Choroid plexus epithelial cell (primary cell): ENCODE measurements at regions not wholly inside any gene's neighbourhood (a gene's known extent, or its start where the extent isn't known, plus 50 kb on each side); places are given as distances from the start of the nearest gene placed in this dataset.

ENCODE experiments used
- DNase-seq: peaks from one replicate; pipeline ENCODE4 v3.0.0-alpha.2; 2010; ENCODE audit warnings: low read depth
- H3K4me3 ChIP-seq: 2 replicates; pipeline ENCODE4 v1.5.1; 2011; ENCODE audit warnings: low read depth, mild to moderate bottlenecking, control low read depth, low read length, moderate library complexity
- CTCF ChIP-seq: conservative IDR thresholded peaks from 2 replicates; pipeline ENCODE4 v1.5.1; 2011; ENCODE audit warnings: low read depth, mild to moderate bottlenecking, control low read depth, inconsistent platforms, low read length, moderate library complexity

GRCh38 chr20:40617594-40617993 lies 71.4 kb downstream of the MAFB start:
- TF ChIP-seq CTCF, result no peak
- no peak for DNase-seq
- no peak overlapping the region for H3K4me3 ChIP-seq

GRCh38 chr20:40612837-40613236 lies 76.2 kb downstream of the MAFB start:
- DNase-seq, result no peak
- TF ChIP-seq CTCF, result no peak
- no peak overlapping the region for H3K4me3 ChIP-seq

GRCh38 chr20:40612247-40612646 lies 76.8 kb downstream of the MAFB start:
- TF ChIP-seq CTCF, result no peak

GRCh38 chr20:40610730-40611129 lies 78.3 kb downstream of the MAFB start:
- TF ChIP-seq CTCF, result no peak
- no peak for DNase-seq
- no peak overlapping the region for H3K4me3 ChIP-seq

More at GRCh38 chr20:40612247-40612646, 76.8 kb downstream of the MAFB start:
- DNase-seq, result no peak
- no peak overlapping the region for H3K4me3 ChIP-seq

- no peak overlapping the region for H3K4me3 ChIP-seq
- no peak for DNase-seq
- TF ChIP-seq CTCF, result no peak
These were observed 81.1 kb downstream of the MAFB start for GRCh38 chr20:40607927-40608326.

- H3K4me3 ChIP-seq, result no peak overlapping the region
- peak; percentile 13 for DNase-seq
- TF ChIP-seq CTCF, result peak; percentile 40
These were observed 82.4 kb downstream of the MAFB start for GRCh38 chr20:40606660-40607059.

- no peak for TF ChIP-seq CTCF
- H3K4me3 ChIP-seq, result no peak overlapping the region
- DNase-seq, result no peak
These were observed 82.8 kb downstream of the MAFB start for GRCh38 chr20:40606237-40606636.
